GM19351 (cell line): ENCODE measurements at regions not wholly inside any gene's neighbourhood (a gene's known extent, or its start where the extent isn't known, plus 50 kb on each side); places are given as distances from the start of the nearest gene placed in this dataset.
"Not testable (repeated sequence)": the region's sequence is repeated elsewhere in the genome, so short reads cannot be mapped to it uniquely, and the experiment has no call there.

ENCODE experiments used
- ATAC-seq: cut with Tn5 transposase; IDR thresholded peaks from one replicate; pipeline ENCODE4 v1.9.1; 2021; ENCODE audit warnings: mild to moderate bottlenecking, moderate library complexity; ENCODE audit not compliant: unreplicated experiment

GRCh38 chr19:30102239-30102638 lies 160.2 kb downstream of the URI1 start:
- ATAC-seq: no peak

- ATAC-seq: no peak
Observed at GRCh38 chr19:30102666-30103065, 160.6 kb downstream of the URI1 start.

GRCh38 chr19:30103981-30104380 lies 161.9 kb downstream of the URI1 start:
- no peak for ATAC-seq

GRCh38 chr19:30105316-30105715 lies 163.3 kb downstream of the URI1 start:
- ATAC-seq: no peak

- ATAC-seq: no peak
Observed at GRCh38 chr19:30105727-30106126, 163.7 kb downstream of the URI1 start.

GRCh38 chr19:30106417-30107095 lies 164.5 kb downstream of the URI1 start:
- ATAC-seq: no peak

GRCh38 chr19:30107251-30107650 lies 165.2 kb downstream of the URI1 start:
- no peak for ATAC-seq

GRCh38 chr19:30109565-30109964 lies 167.5 kb downstream of the URI1 start:
- no peak for ATAC-seq

GRCh38 chr19:30111021-30111855 lies 169.2 kb downstream of the URI1 start:
- no peak for ATAC-seq

GRCh38 chr19:30112171-30112570 lies 170.1 kb downstream of the URI1 start:
- no peak for ATAC-seq

- ATAC-seq: no peak
Observed at GRCh38 chr19:30112666-30113065, 170.6 kb downstream of the URI1 start.

- no peak for ATAC-seq
Observed at GRCh38 chr19:30113186-30113585, 171.1 kb downstream of the URI1 start.

GRCh38 chr19:30114095-30114494 lies 172.1 kb downstream of the URI1 start:
- ATAC-seq: not testable (repeated sequence)

GRCh38 chr19:30115947-30116346 lies 173.9 kb downstream of the URI1 start:
- no peak for ATAC-seq

GRCh38 chr19:30116530-30116929 lies 174.5 kb downstream of the URI1 start:
- ATAC-seq: no peak

- no peak for ATAC-seq
Observed at GRCh38 chr19:30116984-30117555, 175.0 kb downstream of the URI1 start.

- no peak for ATAC-seq
Observed at GRCh38 chr19:30117636-30118145, 175.7 kb downstream of the URI1 start.

- no peak for ATAC-seq
Observed at GRCh38 chr19:30118221-30118620, 176.2 kb downstream of the URI1 start.

GRCh38 chr19:30118760-30119159 lies 176.7 kb downstream of the URI1 start:
- ATAC-seq: no peak

GRCh38 chr19:30119180-30119908 lies 177.3 kb downstream of the URI1 start:
- no peak for ATAC-seq

- no peak for ATAC-seq
Observed at GRCh38 chr19:30120860-30121484, 178.9 kb downstream of the URI1 start.
